Activated gamma-delta T cell treated with anti-CD3 and anti-CD28 coated beads, Interleukin-2, amount 50 U/mL, for 16 hours (primary cell): ENCODE measurements at regions not wholly inside any gene's neighbourhood (a gene's known extent, or its start where the extent isn't known, plus 50 kb on each side); places are given as distances from the start of the nearest gene placed in this dataset.

Experiments
- DNase-seq: peaks from one replicate; pipeline ENCODE4 v3.0.0-alpha.2; 2020; ENCODE audit warnings: low read depth

DNA sequence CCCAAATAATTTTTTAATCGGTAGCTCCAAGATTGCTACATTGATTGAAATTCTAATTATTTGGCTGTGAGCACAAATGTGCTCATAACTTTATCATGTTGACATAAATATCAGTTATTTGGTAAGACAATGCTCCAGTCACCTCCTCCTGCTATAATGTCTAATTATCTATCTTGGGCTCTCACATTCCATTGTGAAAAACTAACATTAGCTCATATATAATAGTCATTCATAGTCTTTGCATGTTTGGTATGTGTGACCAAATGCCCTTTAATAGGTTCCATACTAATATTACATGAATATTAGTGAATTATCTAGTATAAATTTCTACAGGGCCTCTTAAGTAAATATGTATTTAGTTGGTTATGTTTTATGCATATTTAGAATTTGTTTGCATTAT is 185.6 kb upstream of the MCHR2 start:
- DNase-seq = no peak

DNA sequence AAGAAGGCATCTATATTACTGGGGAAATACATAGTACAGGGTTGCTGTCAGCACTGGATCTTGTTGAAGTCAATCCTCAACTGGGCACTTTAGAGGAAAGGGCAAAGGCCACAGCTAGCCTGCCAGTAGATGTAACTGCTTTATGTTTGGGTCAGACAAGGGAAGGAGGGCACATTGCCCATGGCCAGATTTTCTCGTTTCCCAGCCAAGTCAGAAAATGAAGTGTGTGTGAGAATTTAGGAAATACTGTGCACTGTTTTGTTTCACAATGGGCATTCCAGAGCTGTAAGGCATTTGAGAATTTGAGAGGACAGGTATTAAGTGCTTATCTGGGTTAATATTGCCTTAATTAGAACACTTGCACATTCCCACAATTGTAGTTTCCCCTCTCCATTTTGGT is 183.9 kb upstream of the MCHR2 start:
- no peak for DNase-seq

DNA sequence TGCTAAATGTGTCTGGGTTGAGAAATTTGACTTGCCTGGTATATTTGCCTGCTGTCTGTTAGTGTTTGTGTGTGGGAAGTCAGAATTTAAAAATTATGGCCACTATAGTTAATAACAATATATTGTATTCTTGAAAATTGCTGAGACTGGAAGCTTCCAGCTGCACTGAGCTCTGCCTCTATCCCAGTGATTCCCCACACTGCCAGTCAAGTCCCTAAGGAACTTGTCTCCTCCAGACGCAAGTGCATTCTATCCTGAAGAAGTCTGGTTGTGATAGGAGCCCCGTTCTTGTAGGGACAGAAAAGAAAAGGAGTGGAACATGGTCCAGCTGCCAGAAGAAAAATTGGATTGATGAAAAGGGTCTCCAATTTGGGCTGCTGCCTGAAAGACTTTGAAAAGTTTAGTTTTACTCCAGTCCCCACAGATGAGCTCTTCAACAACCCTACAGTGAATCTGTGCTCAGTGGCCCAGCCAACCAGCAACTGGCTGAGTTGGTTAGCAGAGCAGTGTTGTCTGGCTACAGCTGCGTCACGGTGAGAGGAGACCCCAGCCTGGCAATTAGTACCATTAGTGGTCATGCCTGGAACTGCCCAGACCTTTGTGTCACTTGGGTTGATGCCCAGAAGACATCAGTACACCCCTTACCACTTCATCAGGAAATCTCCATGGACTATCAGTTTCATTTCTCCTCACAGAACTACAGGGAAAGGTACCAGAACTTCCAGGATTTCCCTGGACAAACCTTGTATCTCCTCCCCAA is 183.1 kb upstream of the MCHR2 start:
- no peak for DNase-seq

DNA sequence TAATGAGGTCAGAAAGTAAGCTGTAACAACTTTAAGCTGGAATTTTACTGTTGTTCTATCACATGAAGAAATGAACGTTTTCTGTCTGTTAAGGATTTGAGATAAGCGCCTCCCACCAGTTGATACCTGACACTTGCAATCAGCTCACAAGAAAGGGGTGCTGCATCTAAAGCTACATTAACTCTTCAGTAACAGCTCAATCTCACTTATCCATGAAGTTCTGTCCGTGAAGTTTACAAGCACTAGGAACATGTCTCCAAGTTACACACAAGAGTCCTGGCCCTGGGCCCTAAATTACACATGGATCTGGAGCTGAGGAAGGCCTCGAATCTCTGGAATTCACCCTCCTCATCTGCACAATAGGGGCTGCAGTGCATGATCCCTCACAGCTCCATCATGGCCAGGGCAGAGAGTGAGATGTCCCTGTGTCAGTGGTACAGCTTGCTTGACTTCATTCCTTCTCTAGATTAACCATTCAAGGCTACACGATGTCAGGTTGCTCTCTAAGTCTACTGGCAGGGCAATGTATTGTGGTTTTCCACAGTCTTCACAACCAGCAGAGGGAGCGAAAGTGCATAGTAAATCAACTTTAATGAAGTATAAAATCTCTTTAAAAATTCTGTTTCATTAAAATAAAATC is 182.4 kb upstream of the MCHR2 start:
- no peak for DNase-seq

DNA sequence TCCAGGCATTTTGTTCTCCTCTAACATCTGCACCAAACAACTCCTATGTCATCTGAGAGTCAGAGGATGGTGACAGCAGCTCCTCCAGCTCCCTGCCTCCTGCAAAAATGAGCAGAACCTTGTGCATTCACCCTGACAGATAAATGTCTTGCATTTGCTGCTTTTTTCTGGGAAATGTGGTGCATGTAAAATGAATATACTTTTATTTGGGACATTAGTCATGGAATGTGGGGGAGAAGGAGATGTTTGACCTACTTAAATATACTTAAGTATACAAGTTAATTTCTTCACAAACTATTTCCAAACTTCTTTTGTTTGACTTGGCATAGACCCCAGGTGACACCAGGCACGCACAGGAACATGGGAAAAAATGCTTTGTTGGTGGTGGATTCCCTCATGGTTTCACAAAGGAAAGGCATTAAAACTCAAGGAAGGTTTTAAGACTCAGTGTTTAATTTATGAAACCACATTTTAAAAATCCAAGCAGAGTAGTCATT is 181.8 kb upstream of the MCHR2 start:
- no peak for DNase-seq

DNA sequence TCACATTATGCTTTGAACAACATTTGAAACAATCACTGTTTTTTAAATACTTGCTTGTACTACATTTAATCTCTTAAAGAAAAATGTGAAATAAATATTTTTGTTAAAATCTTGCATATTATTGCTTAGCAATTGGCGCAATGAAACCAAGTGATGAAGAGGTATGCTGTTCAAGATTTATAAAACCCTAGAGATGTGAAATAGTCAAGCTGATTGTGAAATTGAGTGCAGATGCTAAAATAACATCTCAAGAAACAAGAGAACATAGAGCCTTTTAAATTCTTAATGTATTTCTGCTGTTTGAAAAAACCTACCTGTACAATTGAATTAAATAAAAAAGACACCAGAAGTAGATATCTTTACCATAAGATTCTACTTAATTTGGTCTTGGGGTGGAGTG is 179.2 kb upstream of the MCHR2 start:
- no peak for DNase-seq

DNA sequence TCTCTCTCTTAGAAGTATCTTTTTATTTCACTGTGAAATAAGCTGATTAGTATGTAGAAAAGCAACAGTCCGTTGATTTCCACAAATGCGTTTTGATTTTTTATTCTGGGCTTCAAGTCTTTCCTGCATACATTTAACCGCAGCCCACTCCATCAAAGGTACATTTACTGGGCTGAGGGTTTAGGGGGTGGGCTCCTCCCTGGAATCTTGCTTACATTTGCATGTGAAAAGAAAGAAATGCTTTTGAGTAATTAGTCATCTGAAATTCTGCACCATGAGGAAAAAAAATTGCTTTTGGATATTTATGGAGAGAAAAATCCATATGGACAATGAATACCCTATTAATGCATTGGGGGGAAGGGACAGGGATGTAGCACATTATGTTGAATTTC is 178.3 kb upstream of the MCHR2 start:
- no peak for DNase-seq

DNA sequence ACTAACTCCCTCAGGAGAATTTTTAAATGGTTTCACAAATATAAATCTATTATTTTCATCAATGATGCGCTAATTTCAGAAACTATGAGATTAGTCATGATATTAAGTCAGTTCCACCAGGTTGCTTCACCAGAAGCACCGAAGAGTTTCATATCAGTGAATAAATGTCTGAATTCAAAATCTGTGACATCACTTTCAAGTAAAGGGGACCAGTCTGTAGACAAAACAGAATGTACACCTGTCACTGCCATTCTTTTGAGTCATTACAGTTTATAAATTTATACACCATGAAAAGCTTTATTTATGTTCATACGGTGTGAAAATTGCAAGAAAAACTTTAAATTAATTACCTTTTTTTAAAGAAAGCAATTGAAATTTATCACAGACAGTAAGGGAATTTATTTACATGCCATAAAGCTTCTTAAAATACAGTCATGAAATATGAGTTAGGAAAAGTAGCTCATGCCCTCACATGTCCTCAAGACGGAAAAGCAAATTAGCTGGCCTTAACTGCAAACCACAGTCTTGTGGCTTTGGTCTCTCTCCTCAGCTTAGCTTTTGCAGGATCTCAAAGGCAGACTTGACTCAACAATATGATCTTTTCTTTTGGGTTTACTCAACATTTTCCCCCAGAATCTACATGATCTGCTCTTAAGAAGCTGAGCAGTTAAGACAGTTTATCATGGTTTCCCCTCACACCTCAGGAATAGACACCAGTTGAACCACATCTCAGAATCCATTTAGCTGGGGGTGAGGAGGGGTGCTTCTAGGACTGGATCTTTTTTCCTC is 177.7 kb upstream of the MCHR2 start:
- DNase-seq = no peak

DNA sequence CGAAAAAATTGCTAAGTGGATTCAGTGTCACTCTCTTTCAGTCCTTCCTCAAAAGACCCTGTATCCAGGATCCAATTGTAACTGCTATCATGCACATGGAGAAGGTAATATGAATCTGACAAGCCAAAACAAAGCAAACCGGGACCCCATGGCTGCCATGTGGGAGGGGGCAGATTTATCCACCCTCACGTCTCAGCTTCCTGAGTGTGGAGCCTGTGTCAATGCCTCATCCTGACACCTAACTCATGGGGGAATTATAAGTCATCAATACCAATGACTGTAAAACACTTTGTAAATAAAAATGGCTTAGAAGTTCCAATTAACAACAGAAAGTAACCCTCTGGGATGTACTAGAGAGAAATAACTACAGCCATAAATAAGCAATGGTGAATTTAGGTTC is 174.1 kb upstream of the MCHR2 start:
- no peak for DNase-seq

DNA sequence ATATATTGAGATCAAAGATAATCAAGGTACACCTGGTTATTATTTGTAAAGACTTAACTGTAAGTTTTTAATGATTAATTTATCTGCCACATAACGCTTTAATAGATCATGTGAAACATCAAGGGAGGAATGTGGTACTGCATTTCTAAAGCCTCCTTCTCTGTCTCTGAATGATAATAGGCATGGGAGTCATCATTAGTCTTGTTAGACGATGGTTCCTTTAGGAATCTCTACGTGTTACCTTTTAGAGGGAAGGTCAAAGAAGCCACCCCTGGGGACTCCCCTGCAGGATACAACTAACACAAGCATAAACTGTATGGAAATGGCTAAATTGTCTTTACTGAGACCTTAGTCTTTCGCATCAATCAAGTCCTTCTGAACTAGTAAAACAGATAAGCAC is 173.6 kb upstream of the MCHR2 start:
- DNase-seq = no peak

DNA sequence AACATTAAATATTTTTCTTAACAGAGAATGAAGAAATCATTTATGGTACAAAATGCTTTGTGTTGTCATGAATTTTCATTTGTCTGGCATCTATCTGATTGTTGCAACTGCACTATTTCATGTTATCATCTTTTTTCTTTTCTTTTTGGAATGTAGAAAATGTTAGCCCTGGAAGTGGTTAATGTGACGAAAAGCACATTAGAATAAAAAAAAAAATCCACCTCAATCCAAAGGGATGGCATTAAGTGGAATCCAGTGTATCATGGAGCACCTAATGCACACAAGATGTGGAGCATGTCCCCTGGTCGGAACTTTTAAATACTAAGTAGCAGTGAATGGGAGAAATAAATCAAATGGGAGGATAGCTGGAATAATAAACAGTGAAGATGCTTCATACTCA is 172.9 kb upstream of the MCHR2 start:
- no peak for DNase-seq

DNA sequence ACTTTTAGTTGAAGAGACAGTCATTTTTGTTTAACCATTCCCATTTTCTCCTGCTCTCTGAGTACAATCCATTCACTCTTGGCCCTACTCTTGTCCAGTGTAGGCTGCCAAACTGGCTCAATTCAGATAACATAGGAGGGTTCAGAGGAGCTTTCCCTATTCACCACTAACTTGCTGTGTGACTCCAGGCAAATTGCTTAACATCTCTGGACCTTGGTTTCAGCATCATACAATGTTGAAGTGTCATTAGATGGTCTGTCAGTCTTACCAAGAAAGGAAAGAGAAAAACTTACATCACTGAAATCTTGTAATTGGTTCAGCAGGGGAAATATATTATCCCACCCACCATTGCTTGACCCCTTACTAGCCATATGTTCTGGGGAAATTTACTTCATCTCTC is 171.4 kb upstream of the MCHR2 start:
- DNase-seq = no peak

DNA sequence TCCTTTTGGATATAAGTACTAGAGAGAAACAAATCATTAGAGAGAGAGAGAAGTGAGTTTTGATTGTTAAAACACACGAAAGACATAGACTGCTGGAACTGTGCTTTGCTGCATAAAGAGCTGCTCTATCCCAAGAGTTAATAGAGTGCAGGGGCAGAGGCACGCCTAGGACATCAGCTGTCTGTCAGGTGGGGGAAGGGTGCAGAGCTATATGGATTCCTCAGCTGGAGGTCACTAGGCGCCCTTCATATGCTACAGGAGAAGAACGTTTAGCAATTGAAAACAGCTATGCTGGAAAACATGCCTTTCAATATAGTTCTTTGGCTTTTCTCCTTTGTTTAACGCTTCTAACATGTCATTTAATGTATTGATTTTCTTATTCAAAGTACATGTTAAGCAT is 169.0 kb upstream of the MCHR2 start:
- DNase-seq = no peak

DNA sequence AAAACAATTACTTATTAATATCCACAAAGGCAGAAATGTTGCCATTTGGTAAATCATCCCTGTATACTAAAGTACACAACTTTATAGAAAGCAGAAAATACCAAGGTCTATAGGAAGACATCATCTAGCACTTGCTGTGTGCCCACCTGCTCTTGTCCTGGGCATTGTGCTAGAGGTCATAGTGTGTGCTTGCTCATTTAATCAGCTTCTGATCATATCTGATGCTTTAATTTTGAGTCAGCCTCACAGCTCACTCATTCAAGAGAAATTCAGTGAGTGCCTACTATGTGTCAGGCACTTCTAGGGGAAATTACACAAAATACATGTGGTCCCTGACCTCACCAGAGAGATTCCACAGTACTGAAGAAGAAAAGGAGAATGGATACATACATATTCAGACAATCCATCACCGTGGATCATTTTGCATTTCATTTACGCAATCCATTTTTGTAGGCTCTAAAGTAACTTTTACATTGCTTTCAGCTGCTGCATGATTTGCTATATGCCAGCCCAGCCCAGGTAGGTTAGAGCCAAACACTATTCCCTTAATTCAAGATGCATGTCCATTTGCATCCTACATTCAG is 167.9 kb upstream of the MCHR2 start:
- no peak for DNase-seq

DNA sequence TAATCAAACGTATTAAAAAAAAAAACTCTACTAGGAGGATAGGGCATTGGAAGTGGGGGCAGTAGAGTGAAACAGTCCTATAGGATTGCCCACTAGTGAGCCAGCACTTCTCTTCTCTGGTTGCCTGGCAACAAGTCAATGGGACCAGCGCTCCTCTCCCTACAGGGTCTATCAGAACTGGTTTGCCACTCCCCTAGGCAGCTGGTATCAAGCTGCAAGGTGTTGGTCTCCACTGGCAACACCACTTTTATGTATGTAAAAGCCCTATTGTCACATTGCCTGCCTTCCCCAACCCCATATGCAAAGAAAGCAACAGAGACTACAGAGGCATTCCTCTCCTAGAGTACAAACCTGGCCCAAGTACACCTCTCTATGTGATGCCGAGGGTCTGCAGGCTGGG is 166.9 kb upstream of the MCHR2 start:
- no peak for DNase-seq

DNA sequence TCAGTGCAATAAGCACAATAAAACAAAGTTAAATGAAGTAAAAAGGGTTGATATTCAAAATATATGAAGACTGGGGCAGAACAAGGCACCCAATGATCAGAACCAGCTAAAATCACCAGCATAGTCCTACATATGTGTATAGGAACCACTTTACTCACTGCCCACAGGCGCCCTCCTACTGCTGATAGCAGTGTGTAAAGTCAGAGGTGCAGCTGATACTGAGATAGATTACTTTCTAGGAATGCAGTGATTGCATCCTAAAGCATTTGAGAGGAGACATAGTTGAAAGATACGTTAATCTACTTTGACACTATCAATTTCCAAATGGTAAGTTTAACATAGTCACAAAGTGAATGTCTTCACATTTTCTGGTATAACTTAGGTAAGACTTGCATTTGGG is 161.1 kb upstream of the MCHR2 start:
- no peak for DNase-seq

DNA sequence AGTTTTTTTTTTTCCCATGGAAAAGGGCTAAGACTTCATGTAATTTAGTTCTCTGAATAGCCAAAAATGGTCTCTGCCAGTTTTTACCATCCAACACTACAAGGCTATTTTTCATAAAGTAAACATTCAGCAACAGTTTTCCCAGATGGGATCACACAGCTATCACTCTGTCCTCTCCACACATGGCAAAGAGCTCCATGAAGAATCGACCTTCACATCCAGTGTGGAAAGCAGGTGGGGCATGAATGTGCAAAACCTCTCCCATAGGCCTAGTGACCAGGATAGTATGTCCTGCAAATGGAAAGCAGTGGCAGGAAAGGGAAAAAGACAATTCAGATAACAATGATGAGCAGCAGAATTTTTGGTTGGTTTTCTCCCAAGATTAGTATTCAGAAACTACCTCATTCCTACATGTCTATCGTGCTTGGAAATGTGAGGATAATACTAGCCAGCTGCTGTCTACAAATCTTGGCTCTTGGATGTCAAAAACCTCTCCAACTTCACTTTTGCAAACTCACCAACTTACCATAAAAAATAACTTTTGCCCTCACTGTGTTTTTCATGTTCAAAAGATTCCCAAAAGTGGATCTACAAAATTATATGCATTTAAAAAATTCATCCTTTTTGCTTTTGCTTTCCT is 159.7 kb upstream of the MCHR2 start:
- no peak for DNase-seq

DNA sequence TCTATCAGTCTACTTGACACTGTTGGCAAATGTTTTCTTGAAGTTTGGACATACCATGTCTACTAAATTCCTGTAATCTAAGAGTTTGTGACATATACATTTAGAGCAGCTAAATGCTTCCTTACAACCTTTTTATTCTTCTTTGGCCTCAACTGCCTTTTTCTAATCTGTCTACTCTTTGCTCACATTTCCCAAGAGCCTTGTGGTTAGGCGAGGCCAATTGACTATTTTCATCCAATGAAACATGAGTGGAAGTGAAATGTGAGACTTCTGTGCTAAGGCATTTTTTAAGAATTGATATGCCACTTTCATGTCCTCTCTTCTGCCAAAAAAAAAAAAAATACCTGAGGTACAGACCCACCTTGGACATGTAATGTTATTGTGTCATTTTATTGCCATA is 158.2 kb upstream of the MCHR2 start:
- no peak for DNase-seq

DNA sequence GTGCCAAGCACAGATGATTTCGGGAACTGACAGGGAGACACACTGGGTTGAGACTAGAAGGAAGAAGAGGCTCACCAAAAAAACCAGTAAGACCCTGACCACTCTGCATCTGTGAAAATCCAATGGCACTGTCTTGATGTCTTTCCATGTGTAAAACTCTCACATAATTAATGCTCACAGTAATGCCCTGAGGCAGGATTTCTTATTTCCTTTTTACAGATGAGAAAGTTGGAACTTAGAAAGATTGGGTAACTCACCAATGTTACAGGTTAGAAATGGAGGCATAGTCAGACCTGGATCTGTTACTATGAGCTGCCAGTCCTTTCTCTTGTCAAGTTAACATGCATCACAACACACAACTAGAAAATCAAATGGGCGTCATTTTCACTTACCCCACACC is 151.0 kb upstream of the MCHR2 start:
- no peak for DNase-seq

DNA sequence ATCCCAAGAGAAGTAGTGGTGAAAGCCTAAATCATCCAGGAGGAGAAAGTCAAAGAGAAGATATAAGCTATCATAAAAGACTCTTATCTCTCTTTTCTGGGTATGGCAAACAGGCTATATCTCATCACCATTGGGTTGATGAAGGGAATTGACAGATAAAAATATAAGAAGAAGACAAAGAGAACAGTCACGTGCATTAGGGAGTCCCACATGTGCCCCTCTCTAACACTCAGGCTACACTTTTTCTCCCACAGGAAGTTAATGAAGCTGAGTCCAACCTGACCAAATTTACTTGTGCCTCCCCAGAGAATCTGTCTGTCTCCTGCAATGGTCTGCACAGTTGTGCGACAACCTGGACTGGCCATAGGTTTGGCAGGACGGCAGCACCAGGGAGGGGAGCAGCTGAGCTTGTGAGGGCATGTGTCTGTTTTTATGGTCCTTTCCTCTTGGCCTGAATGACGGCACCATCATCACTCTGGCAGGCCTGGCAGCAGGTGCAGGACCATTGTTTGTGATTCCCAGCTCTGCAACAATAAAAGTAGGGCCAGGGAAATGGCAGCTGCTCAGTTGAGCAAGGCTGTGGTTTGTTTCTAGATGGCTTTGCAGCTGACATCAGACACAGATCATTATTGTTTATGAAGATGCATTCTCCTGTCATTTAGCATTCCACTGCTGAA is 144.5 kb upstream of the MCHR2 start:
- DNase-seq = no peak

DNA sequence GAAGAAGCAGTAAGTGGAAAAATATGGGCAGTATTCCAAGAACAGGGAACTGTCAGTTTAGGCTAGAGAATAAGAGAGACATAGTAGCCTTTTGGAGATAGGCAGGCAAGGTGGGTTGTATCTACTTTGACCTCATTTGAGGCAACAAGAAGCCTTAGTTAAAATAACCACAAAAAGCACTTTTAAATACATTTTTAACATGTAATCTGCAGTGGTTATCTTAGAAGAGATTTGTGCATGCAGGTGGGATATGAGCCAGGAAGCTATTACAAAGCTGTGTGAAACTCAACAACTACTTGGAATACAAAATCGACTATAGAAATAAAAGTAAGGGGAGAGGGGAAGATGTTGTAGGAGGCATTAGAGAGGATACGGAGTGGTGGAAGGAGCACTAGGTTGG is 143.7 kb upstream of the MCHR2 start:
- no peak for DNase-seq

DNA sequence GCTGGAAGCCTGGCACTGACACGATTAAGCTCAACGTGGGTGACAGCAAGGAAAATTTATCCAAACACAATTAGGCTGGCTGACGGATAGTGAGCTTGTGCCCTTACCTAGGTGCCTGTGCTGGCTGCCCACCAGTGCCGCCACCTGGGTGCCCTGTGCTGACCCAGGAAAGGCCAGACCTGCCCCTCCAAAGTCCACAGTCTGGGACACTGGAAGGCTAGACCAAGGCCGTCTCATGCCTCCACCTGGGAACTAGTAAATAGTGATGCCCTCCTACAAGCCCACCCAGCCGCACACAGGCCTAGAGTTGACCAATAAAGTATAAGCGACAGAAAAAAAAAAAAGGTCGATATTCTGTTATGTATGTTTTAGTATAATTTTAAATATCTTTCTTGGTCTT is 142.6 kb upstream of the MCHR2 start:
- DNase-seq = no peak
